ENCODE measurements at regions not wholly inside any gene's neighbourhood (a gene's known extent, or its start where the extent isn't known, plus 50 kb on each side); places are given as distances from the start of the nearest gene placed in this dataset.

GRCh38 chr4:57726154-57726553, 616.0 kb upstream of the IGFBP7 start:
- TF ChIP-seq SIN3A (IDR thresholded peaks at IDR 0.05; ENCODE audit: borderline replicate concordance, insufficient read depth, low read depth, low read length) (no peak), CTCF (IDR thresholded peaks at IDR 0.05) (no peak), POLR2AphosphoS5 (IDR thresholded peaks at IDR 0.05; ENCODE audit: low read depth, low read length) (no peak), TCF7L2 (IDR thresholded peaks at IDR 0.05; ENCODE audit: low read depth, low read length) (no peak), REST (IDR thresholded peaks at IDR 0.05; ENCODE audit: insufficient read depth in 1 of 2, low read depth in 2 of 2, low read length in 1 of 2) (no peak)
- BruUV-seq (replicated peaks), result no TSS peak
- no peaks in the 10 kb centered on the region for H3K27me3 ChIP-seq (ENCODE audit: control insufficient read depth, insufficient read depth, low read length)
- no peak overlapping the region for H3K27ac ChIP-seq (ENCODE audit: low read length)
- in situ Hi-C loops (cut with HindIII; ENCODE audit: low pct_unique_long_range_greater_than_20kb, low sequenced_read_pairs), result no loop called here
- ChIA-PET CTCF (no interaction called here), POLR2A (no interaction called here)
- ATAC-seq (no peak), DNase-seq (ENCODE audit: low read depth, low spot score) (no peak)
- H3K36me3 ChIP-seq (ENCODE audit: control insufficient read depth, insufficient read depth, low read length), result no peaks in the 10 kb centered on the region
- H3K9me3 ChIP-seq (ENCODE audit: control insufficient read depth, insufficient read depth, low read depth, low read length), result no peaks in the 10 kb centered on the region
- intact Hi-C loops (cut with micrococcal nuclease; ENCODE audit: unreplicated experiment), result no loop called here
- no peak overlapping the region for H3K4me3 ChIP-seq (ENCODE audit: low read depth in 2 of 2, low read length in 2 of 2)
- no peaks in the 10 kb centered on the region for H3K4me1 ChIP-seq (ENCODE audit: control insufficient read depth, insufficient read depth, low read length)

GRCh38 chr4:57719456-57719855, 609.3 kb upstream of the IGFBP7 start:
- no peaks in the 10 kb centered on the region for H3K9me3 ChIP-seq (ENCODE audit: control insufficient read depth, insufficient read depth, low read depth, low read length)

More at GRCh38 chr4:57719456-57719855, 609.3 kb upstream of the IGFBP7 start:
- H3K4me3 ChIP-seq (ENCODE audit: low read depth in 2 of 2, low read length in 2 of 2), result no peak overlapping the region
- in situ Hi-C loops (cut with HindIII; ENCODE audit: low pct_unique_long_range_greater_than_20kb, low sequenced_read_pairs), result no loop called here
- H3K4me1 ChIP-seq (ENCODE audit: control insufficient read depth, insufficient read depth, low read length), result no peaks in the 10 kb centered on the region
- intact Hi-C loops (cut with micrococcal nuclease; ENCODE audit: unreplicated experiment), result no loop called here
- TF ChIP-seq TCF7L2 (IDR thresholded peaks at IDR 0.05; ENCODE audit: low read depth, low read length), result no peak
- TF ChIP-seq REST (IDR thresholded peaks at IDR 0.05; ENCODE audit: insufficient read depth in 1 of 2, low read depth in 2 of 2, low read length in 1 of 2), result no peak
- no peak for TF ChIP-seq SIN3A (IDR thresholded peaks at IDR 0.05; ENCODE audit: borderline replicate concordance, insufficient read depth, low read depth, low read length)
- TF ChIP-seq CTCF (IDR thresholded peaks at IDR 0.05), result no peak
- no peak for TF ChIP-seq POLR2AphosphoS5 (IDR thresholded peaks at IDR 0.05; ENCODE audit: low read depth, low read length)
- no TSS peak for BruUV-seq (replicated peaks)
- H3K27me3 ChIP-seq (ENCODE audit: control insufficient read depth, insufficient read depth, low read length), result no peaks in the 10 kb centered on the region
- no peaks in the 10 kb centered on the region for H3K36me3 ChIP-seq (ENCODE audit: control insufficient read depth, insufficient read depth, low read length)
- POLR2A ChIA-PET, result no interaction called here
- CTCF ChIA-PET, result no interaction called here
- ATAC-seq (no peak), DNase-seq (ENCODE audit: low read depth, low spot score) (no peak)
- H3K27ac ChIP-seq (ENCODE audit: low read length), result no peak overlapping the region
